ENCODE measurements at regions not wholly inside any gene's neighbourhood (a gene's known extent, or its start where the extent isn't known, plus 50 kb on each side); places are given as distances from the start of the nearest gene placed in this dataset.
A peak's percentile ranks its signal among the peaks of the same experiment; 100 is the strongest.

- intact Hi-C loops (cut with DNase I) = no loop called here
- DNase-seq (ENCODE audit: low spot score) (peak; percentile 44), ATAC-seq (no peak)
Measured at GRCh38 chrX:137405449-137406140, 160.3 kb upstream of the ZIC3 start.

GRCh38 chrX:137401092-137401491 lies 164.8 kb upstream of the ZIC3 start:
- ATAC-seq = no peak
- intact Hi-C loops (cut with DNase I) = no loop called here
- DNase-seq (ENCODE audit: low spot score) = no peak

GRCh38 chrX:137387646-137388045 lies 178.3 kb upstream of the ZIC3 start:
- ATAC-seq = no peak
- no peak for DNase-seq (ENCODE audit: low spot score)
- intact Hi-C loops (cut with DNase I) = no loop called here

- intact Hi-C loops (cut with DNase I) = no loop called here
- ATAC-seq (no peak), DNase-seq (ENCODE audit: low spot score) (no peak)
Measured at GRCh38 chrX:137366018-137366633, 199.8 kb upstream of the ZIC3 start.

DNA sequence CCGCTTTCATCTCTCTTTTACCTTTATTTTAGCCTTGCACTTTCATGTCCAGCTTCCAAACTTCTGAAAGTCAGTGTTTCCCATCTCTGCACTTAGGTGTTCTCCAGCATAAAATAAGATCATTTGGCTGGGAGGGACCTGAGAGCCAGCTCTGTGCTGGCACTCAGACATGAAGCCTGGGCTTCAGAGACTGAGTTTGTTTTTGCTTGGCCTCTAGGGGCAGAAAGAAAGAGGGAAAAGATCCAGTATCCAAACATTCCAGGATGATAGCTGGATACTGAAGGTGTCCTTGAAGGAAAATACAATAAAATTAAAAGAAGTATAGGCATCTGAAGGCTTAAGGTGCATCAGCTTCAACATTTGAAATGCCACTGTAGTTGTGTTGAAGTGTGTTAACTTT lies 202.4 kb upstream of the ZIC3 start:
- ATAC-seq = no peak
- intact Hi-C loops (cut with DNase I) = no loop called here
- no peak for DNase-seq (ENCODE audit: low spot score)

GRCh38 chrX:137362583-137362982 lies 203.3 kb upstream of the ZIC3 start:
- DNase-seq (ENCODE audit: low spot score) (no peak), ATAC-seq (no peak)
- intact Hi-C loops (cut with DNase I) = no loop called here

DNA sequence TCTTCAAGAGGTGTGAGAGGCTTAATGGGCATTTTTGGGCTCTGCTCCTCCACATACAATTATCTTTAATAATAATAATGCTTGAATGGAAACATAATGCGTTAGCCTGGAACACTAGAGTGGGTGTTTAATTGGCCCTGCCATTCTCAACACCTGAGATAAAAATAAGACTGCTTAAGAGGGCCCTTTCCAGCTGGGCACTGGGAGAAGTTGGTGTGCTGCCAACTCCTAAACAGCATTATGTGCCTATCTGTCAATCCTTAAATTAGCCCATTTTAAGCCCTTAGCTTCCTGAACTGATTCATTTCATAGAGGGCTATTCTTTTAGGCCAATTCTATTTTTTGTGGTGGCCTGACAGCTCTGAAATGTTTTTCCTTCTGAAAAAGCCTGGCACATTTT lies 211.1 kb upstream of the ZIC3 start:
- intact Hi-C loops (cut with DNase I) = no loop called here
- DNase-seq (ENCODE audit: low spot score) (no peak), ATAC-seq (no peak)

DNA sequence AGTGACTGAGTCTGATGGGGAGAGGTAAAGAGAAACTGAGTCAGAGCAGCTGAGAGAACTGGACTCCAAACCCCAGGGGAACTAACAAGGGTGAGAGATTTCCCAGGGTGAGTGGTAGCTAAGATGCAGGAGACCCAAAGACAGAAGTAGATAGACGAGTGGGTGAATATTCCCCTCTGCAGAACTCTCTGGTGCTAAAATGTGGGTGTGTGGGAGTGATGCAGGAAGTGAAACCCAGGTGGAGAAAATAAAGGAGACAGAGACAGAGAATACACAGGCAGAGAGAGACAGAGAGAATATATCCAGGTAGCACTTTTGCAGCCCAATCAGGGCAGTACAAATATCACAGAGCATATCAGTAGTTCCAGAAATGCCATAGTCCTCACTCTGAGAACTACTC lies 212.5 kb upstream of the ZIC3 start:
- intact Hi-C loops (cut with DNase I) = no loop called here
- DNase-seq (ENCODE audit: low spot score) = no peak
- no peak for ATAC-seq

DNA sequence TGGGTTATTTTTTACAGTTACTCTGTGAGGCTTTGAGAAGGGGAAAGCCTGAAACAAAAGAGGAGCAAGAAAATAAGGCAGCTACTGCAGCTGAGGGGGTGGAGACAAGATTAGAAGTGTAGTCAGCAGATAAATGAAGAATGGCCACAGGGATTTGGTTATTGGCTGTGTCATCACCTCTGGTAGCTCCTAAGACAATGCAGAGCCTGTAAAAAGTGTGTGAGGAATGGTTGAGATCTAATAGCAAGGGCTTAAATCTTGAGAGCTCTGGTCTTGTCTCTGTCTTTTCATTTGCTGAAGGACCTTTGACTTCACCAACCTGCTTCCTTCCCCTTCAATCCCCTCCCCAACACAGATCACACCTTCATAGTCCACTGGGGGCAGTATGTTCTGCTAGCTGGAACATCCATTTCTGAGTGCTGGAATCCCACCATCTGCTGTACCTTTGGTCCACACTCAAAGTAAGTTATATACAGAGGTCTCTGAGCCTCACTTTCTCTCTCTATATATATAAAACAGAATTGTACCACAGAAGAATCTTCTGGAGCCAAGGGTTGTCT lies 213.7 kb upstream of the ZIC3 start:
- DNase-seq (ENCODE audit: low spot score) (no peak), ATAC-seq (no peak)
- intact Hi-C loops (cut with DNase I) = no loop called here

DNA sequence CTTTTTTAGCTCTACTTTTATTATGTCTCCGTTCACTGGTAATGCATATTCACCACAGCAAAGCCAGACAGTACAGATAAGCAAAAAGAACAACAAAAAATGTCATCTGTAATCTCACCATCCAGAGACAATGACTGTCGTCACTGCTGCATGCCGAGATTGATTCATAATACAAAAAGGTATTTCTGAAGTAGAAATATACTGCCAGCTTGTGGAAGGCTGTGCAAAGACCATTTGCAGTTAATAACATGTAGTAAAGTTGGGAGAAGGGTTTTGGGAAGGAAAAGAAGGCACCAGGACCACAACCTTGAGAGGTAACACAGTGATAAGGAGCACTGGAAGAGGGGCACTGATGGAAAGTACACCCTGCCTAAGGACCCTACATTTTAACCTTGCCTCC lies 223.0 kb upstream of the ZIC3 start:
- ATAC-seq (no peak), DNase-seq (ENCODE audit: low spot score) (no peak)
- intact Hi-C loops (cut with DNase I) = no loop called here

- DNase-seq (ENCODE audit: low spot score) = no peak
- intact Hi-C loops (cut with DNase I) = no loop called here
- ATAC-seq = no peak
Measured at GRCh38 chrX:137313627-137314026, 252.3 kb upstream of the ZIC3 start.

DNA sequence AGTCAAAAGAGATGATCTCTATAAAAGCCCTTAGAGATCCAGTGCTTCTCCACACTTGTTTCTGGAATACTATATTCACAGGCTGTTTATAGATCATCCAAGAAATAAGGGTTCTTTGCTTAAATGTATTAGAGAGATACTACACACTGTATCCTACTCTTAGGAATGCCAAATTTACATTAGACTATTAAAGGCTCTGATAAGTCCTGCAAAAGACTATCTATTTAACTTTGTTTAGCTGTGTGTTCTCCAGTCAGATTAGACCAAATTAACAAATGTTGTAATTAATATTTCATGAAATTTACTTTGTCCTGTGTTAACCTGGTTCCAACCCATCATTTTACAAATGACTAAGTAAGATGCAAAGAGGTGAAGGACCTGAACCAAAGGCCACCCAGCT lies 260.5 kb upstream of the ZIC3 start:
- DNase-seq (ENCODE audit: low spot score) = no peak

DNA sequence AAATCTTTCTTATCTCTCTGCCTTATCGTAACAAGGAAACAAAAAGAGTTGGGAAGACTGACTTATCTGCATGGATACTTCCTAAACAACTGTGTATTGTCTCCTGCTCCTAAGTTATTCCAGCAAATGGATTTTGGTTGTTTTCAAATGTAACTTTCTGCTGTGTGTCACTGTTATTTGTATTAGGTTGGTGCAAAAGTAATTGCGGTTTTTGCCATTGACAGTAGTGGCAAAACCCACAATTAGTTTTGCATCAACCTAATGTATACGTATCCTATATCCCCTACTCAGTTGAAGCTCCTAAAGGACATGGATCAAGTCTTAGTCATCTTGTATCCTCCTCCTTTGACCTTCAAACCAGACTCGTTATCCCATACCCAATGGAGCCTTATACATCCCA lies 263.4 kb upstream of the GPR101 start:
- DNase-seq (ENCODE audit: low spot score) (no peak), ATAC-seq (no peak)
- intact Hi-C loops (cut with DNase I) = no loop called here

More for the DNA sequence above, 260.5 kb upstream of the ZIC3 start:
- intact Hi-C loops (cut with DNase I) = no loop called here
- ATAC-seq = no peak

DNA sequence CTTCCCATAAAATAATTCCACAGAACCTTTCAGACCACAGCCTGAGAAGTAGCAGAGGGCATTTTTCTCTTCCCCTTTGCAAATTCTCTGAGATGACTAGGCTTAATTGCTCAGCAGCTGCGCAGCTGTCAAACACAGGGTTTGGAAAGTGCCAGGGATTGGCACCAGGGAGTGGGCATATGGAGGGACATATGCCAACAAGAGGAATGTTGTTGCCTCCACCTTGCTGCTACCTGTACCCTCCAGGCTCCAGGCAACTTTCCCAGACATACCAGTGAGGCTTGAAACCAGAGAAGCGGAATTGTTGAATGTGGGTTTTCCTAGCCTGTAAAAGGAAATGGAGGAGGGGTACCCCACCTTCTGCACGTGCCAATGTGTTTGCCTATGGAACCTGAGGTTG lies 256.2 kb upstream of the GPR101 start:
- ATAC-seq (no peak), DNase-seq (ENCODE audit: low spot score) (no peak)
- intact Hi-C loops (cut with DNase I) = no loop called here

DNA sequence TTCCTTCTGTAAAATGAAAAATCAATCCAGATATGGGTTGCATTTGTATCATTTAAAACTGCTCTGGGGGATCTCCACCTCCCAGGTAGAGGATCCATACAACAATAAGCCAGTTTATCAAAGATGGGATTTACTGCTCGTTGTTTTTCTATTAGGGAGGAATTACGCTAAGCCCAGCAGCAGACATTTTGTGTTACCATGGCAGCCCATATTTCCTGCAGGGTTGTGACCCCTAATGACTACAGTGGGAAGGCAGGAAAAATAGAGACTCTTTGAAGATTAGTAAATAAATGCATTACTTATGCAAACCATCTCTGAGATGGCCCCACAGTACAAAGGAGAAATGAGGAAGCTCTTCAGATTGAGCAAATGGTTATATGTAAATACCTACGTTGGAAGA lies 253.4 kb upstream of the GPR101 start:
- intact Hi-C loops (cut with DNase I) = no loop called here
- DNase-seq (ENCODE audit: low spot score) = no peak
- no peak for ATAC-seq

- DNase-seq (ENCODE audit: low spot score) (no peak), ATAC-seq (no peak)
- intact Hi-C loops (cut with DNase I) = no loop called here
Measured at GRCh38 chrX:137286423-137286822, 252.6 kb upstream of the GPR101 start.

GRCh38 chrX:137278825-137279224 lies 245.0 kb upstream of the GPR101 start:
- intact Hi-C loops (cut with DNase I) = no loop called here

GRCh38 chrX:137263374-137263773 lies 229.6 kb upstream of the GPR101 start:
- no peak for ATAC-seq
- no peak for DNase-seq (ENCODE audit: low spot score)
- intact Hi-C loops (cut with DNase I) = no loop called here

More at GRCh38 chrX:137278825-137279224, 245.0 kb upstream of the GPR101 start:
- ATAC-seq = no peak
- no peak for DNase-seq (ENCODE audit: low spot score)

- intact Hi-C loops (cut with DNase I) = no loop called here
- DNase-seq (ENCODE audit: low spot score) (no peak), ATAC-seq (no peak)
Measured at GRCh38 chrX:137245183-137245582, 211.4 kb upstream of the GPR101 start.

GRCh38 chrX:137236837-137237236 lies 203.0 kb upstream of the GPR101 start:
- ATAC-seq = no peak
- DNase-seq (ENCODE audit: low spot score) = no peak
- intact Hi-C loops (cut with DNase I) = no loop called here

All from sciatic nerve (tissue), 2 donors.